Transverse colon (tissue), 4 donors: ENCODE measurements at regions not wholly inside any gene's neighbourhood (a gene's known extent, or its start where the extent isn't known, plus 50 kb on each side); places are given as distances from the start of the nearest gene placed in this dataset.

Experiments
- DNase-seq: peaks from one replicate; pipeline ENCODE4 v3.0.0-alpha.2; 2019
- H3K27ac ChIP-seq, 4 donors: fragments of 200-600 bp; sonication (generic); 2 replicates each; pipeline ENCODE4 v1.5.1; 2016 to 2018; ENCODE audit warnings: inconsistent platforms in 4 of 4
- H3K27me3 ChIP-seq: fragments of 200-600 bp; sonication (generic); 2 replicates; pipeline ENCODE4 v1.5.1; 2017; ENCODE audit warnings: inconsistent platforms
- H3K36me3 ChIP-seq, 4 donors: fragments of 200-600 bp; sonication (generic); 2 replicates each; pipeline ENCODE4 v1.5.1; 2017 to 2019; ENCODE audit warnings: inconsistent platforms in 4 of 4
- H3K4me1 ChIP-seq, 4 donors: fragments of 200-600 bp; sonication (generic); 2 replicates each; pipeline ENCODE4 v1.5.1; 2017 to 2020; ENCODE audit warnings: inconsistent platforms in 4 of 4
- H3K4me3 ChIP-seq, 4 donors: fragments of 200-600 bp; sonication (generic); 1 replicate in 1 of 4; 2 replicates in 3 of 4; pipeline versions ENCODE4 v1.5.1 to v1.6.1; 2017 to 2019; ENCODE audit warnings: inconsistent platforms in 4 of 4
- H3K9me3 ChIP-seq, 2 donors: fragments of 200-600 bp; sonication (generic); 2 replicates each; pipeline ENCODE4 v1.5.1; 2017 to 2019; ENCODE audit warnings: inconsistent platforms in 2 of 2
- CTCF ChIP-seq, 5 experiments: fragments of 200-600 bp in 3 of 5; fragments of 450-650 bp in 2 of 5; sonication (generic) in 3 of 5; IDR thresholded peaks; 1 replicate in 2 of 5; 2 replicates in 3 of 5; pipeline ENCODE4 v1.5.1; 2016 to 2017; ENCODE audit warnings: antibody characterized with exemption in 5 of 5, inconsistent platforms in 3 of 5, mild to moderate bottlenecking in 2 of 5, moderate library complexity in 1 of 5
- EP300 ChIP-seq: sonication (generic); formaldehyde crosslinking; IDR thresholded peaks from one replicate; pipeline ENCODE4 v1.6.1; 2017; ENCODE audit warnings: antibody characterized with exemption, low read depth
- POLR2A ChIP-seq: fragments of 450-650 bp; IDR thresholded peaks from one replicate; pipeline ENCODE4 v1.6.1; 2016; ENCODE audit warnings: antibody characterized with exemption, mild to moderate bottlenecking, moderate library complexity
- POLR2AphosphoS5 ChIP-seq, 3 donors: sonication (generic); formaldehyde crosslinking; IDR thresholded peaks; one replicate each; pipeline ENCODE4 v1.6.1; 2016; ENCODE audit warnings: antibody characterized with exemption in 3 of 3
- WGBS, 2 donors: methylation state at CpG; one replicate each; pipeline ENCODE4 v1.1.5; 2018; ENCODE audit warnings: low coverage in 1 of 2; 5-methylcytosine and 5-hydroxymethylcytosine counted together
- in situ Hi-C, 4 donors: fragments of 200-750 bp; cut with MboI; loops; one replicate each; pipeline versions ENCODE4 v1.15.0 to v1.15.1; 2017; ENCODE audit warnings: low sequenced_read_pairs in 3 of 4, low pct_ligation_motif_present in 1 of 4, low pct_unique_long_range_greater_than_20kb in 1 of 4
- intact Hi-C: fragments of 100-400 bp; cut with DNase I; formaldehyde crosslinking; loops from one replicate; pipeline ENCODE4 v1.15.1; 2023; ENCODE audit warnings: low total_unique reads

GRCh38 chr3:178146406-178146831, 389.8 kb upstream of the KCNMB2 start:
- no peak for TF ChIP-seq CTCF (IDR thresholded peaks at IDR 0.05)
- no peak for TF ChIP-seq POLR2AphosphoS5 (IDR thresholded peaks at IDR 0.05)
- TF ChIP-seq EP300: no peak
- TF ChIP-seq POLR2A: no peak
- Histone ChIP-seq H3K27me3 (no peaks in the 10 kb centered on the region), H3K36me3 (no peaks in the 10 kb centered on the region), H3K4me3 (no peak overlapping the region), H3K9me3 (no peaks in the 10 kb centered on the region), H3K4me1 (no peaks in the 10 kb centered on the region), H3K27ac (no peak overlapping the region)
- in situ Hi-C loops (no loop called here), intact Hi-C loops (no loop called here)
- no peak for DNase-seq

GRCh38 chr3:178147001-178147400, 389.2 kb upstream of the KCNMB2 start:
- TF ChIP-seq POLR2AphosphoS5 (IDR thresholded peaks at IDR 0.05) (no peak), EP300 (no peak), CTCF (IDR thresholded peaks at IDR 0.05) (no peak), POLR2A (no peak)
- no peak for DNase-seq
- Histone ChIP-seq H3K9me3 (no peaks in the 10 kb centered on the region), H3K4me1 (no peaks in the 10 kb centered on the region), H3K27ac (no peak overlapping the region), H3K4me3 (no peak overlapping the region), H3K27me3 (no peaks in the 10 kb centered on the region), H3K36me3 (no peaks in the 10 kb centered on the region)
- intact Hi-C loops: no loop called here
- in situ Hi-C loops: no loop called here

GRCh38 chr3:178152031-178152806, 384.0 kb upstream of the KCNMB2 start:
- H3K27me3 ChIP-seq: no peaks in the 10 kb centered on the region
- DNase-seq: no peak
- no peak overlapping the region for H3K4me3 ChIP-seq
- no peaks in the 10 kb centered on the region for H3K36me3 ChIP-seq
- TF ChIP-seq CTCF (IDR thresholded peaks at IDR 0.05): no peak
- TF ChIP-seq EP300: no peak
- TF ChIP-seq POLR2A: no peak
- H3K27ac ChIP-seq: no peak overlapping the region
- WGBS, 2 donors: 71 to 90% methylated on average over 6 to 8 of the region's 8 CpGs
- intact Hi-C loops: no loop called here
- H3K9me3 ChIP-seq: no peaks in the 10 kb centered on the region
- no peaks in the 10 kb centered on the region for H3K4me1 ChIP-seq
- in situ Hi-C loops: no loop called here

- TF ChIP-seq EP300 (no peak), POLR2AphosphoS5 (IDR thresholded peaks at IDR 0.05) (no peak), CTCF (IDR thresholded peaks at IDR 0.05) (no peak), POLR2A (no peak)
- Histone ChIP-seq H3K27ac (no peak overlapping the region), H3K36me3 (no peaks in the 10 kb centered on the region), H3K9me3 (no peaks in the 10 kb centered on the region), H3K4me1 (no peaks in the 10 kb centered on the region), H3K4me3 (no peak overlapping the region), H3K27me3 (no peaks in the 10 kb centered on the region)
- no peak for DNase-seq
- intact Hi-C loops: no loop called here
- in situ Hi-C loops: no loop called here
Measured at GRCh38 chr3:178152988-178153387, 383.2 kb upstream of the KCNMB2 start.
